ENCODE measurements at regions not wholly inside any gene's neighbourhood (a gene's known extent, or its start where the extent isn't known, plus 50 kb on each side); places are given as distances from the start of the nearest gene placed in this dataset.
A peak's percentile ranks its signal among the peaks of the same experiment; 100 is the strongest.

- Histone ChIP-seq H3K27ac (no peak overlapping the region), H3K27me3 (no peaks in the 10 kb centered on the region), H3K4me3 (no peak overlapping the region), H3K36me3 (no peaks in the 10 kb centered on the region), H3K9me3 (no peaks in the 10 kb centered on the region), H3K4me1 (peaks cover 0 to 7% (median 0%) of the 10 kb centered on the region in 4 donors)
- 52 to 76% methylated on average over 2 of the region's 2 CpGs for WGBS, 2 donors
- no peak for DNase-seq
- no peak for ATAC-seq (ENCODE audit: low FRiP score in 2 of 2)
- TF ChIP-seq EP300 (IDR thresholded peaks at IDR 0.05) (peak in 1 of 4 donors; percentile 3), POLR2A (IDR thresholded peaks at IDR 0.05) (no peak), POLR2AphosphoS5 (IDR thresholded peaks at IDR 0.05) (no peak)
- TF ChIP-seq, protein P1, sequence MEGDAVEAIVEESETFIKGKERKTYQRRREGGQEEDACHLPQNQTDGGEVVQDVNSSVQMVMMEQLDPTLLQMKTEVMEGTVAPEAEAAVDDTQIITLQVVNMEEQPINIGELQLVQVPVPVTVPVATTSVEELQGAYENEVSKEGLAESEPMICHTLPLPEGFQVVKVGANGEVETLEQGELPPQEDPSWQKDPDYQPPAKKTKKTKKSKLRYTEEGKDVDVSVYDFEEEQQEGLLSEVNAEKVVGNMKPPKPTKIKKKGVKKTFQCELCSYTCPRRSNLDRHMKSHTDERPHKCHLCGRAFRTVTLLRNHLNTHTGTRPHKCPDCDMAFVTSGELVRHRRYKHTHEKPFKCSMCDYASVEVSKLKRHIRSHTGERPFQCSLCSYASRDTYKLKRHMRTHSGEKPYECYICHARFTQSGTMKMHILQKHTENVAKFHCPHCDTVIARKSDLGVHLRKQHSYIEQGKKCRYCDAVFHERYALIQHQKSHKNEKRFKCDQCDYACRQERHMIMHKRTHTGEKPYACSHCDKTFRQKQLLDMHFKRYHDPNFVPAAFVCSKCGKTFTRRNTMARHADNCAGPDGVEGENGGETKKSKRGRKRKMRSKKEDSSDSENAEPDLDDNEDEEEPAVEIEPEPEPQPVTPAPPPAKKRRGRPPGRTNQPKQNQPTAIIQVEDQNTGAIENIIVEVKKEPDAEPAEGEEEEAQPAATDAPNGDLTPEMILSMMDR (IDR thresholded peaks at IDR 0.05) = no peak
Observed at GRCh38 chr2:217641960-217642359, 360.8 kb downstream of the TNS1 start.

DNA sequence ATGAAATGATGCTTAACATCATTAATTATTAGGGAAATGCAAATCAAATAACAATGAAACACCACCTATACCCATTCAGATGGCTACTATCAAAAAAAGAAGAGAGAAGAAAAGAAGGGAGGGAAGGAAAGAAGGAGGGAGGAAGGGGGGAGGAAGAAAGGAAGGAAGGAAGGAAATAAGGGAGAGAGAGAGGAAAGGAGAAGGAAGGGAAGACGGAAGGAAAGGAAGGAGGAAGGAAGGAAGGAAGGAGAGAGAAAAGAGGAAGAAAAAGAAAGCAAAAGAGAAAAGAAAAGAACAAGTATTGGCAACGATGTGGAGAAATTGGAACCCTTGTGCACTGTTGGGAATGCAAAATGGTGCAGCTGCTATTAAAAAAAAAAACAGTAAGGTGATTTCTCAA is 363.3 kb downstream of the TNS1 start:
- no peaks in the 10 kb centered on the region for H3K36me3 ChIP-seq
- H3K27ac ChIP-seq = no peak overlapping the region
- no peaks in the 10 kb centered on the region for H3K27me3 ChIP-seq
- 60 to 73% methylated on average over 2 of the region's 2 CpGs for WGBS, 2 donors
- no peaks in the 10 kb centered on the region for H3K9me3 ChIP-seq
- no peak overlapping the region for H3K4me3 ChIP-seq
- TF ChIP-seq, protein P1 (IDR thresholded peaks at IDR 0.05) = no peak
- TF ChIP-seq POLR2A (IDR thresholded peaks at IDR 0.05) (no peak), POLR2AphosphoS5 (IDR thresholded peaks at IDR 0.05) (no peak), EP300 (IDR thresholded peaks at IDR 0.05) (no peak)
- peaks cover 0 to 7% (median 0%) of the 10 kb centered on the region in 4 donors for H3K4me1 ChIP-seq
- DNase-seq = no peak
- ATAC-seq (ENCODE audit: low FRiP score in 2 of 2) = no peak

DNA sequence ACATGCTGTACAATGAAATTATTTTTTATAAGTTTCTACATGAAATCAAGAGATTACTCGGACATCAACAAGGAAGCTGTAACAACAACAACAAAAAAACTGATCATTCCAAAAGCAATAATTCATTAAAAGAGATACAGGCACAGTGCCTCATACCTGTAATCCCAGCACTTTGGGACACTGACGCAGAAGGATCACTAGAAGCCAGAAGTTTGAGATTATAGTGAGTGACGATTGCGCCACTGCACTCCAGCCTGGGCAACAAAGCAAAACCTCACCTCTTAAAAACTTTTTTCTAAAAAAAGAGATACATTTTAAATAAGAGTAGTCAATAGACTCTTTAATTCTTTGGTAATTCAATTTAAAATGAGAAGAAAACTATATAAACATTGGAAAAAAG is 364.3 kb downstream of the TNS1 start:
- Histone ChIP-seq H3K4me3 (no peak overlapping the region), H3K27me3 (no peaks in the 10 kb centered on the region), H3K9me3 (no peaks in the 10 kb centered on the region), H3K27ac (no peak overlapping the region), H3K36me3 (no peaks in the 10 kb centered on the region), H3K4me1 (peaks cover 0 to 7% (median 3%) of the 10 kb centered on the region in 4 donors)
- 78 to 88% methylated on average over 4 of the region's 4 CpGs for WGBS, 2 donors
- ATAC-seq (ENCODE audit: low FRiP score in 2 of 2) (no peak), DNase-seq (no peak)
- TF ChIP-seq POLR2A (IDR thresholded peaks at IDR 0.05) = no peak
- TF ChIP-seq EP300 (IDR thresholded peaks at IDR 0.05) = no peak
- TF ChIP-seq, protein P1 (IDR thresholded peaks at IDR 0.05) = no peak
- no peak for TF ChIP-seq POLR2AphosphoS5 (IDR thresholded peaks at IDR 0.05)

DNA sequence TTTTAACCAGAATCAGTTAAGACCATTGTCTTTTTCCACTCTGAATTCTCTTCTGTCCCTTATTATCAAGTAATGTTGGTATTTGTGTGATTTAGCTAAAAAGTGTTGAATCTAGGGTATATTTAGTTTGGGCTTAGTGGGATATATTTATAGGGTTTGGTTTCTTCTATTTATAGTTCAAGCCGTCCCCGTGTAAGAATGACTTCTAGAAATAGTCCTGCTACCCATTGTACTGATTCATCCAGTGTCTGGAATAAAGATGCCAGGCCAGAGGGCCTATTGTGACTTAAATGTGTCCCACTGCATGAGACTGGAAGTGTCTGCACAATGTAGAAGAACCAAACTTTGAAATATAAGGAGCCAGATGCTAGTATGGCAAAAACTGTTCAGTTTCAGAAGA is 364.8 kb downstream of the TNS1 start:
- Histone ChIP-seq H3K27ac (no peak overlapping the region), H3K27me3 (no peaks in the 10 kb centered on the region), H3K4me3 (no peak overlapping the region), H3K36me3 (no peaks in the 10 kb centered on the region), H3K4me1 (peaks cover 0 to 7% (median 3%) of the 10 kb centered on the region in 4 donors), H3K9me3 (no peaks in the 10 kb centered on the region)
- ATAC-seq (ENCODE audit: low FRiP score in 2 of 2) = no peak
- no peak for DNase-seq
- WGBS, 2 donors = 84 to 88% methylated on average over 2 of the region's 2 CpGs
- TF ChIP-seq, protein P1 (IDR thresholded peaks at IDR 0.05) = no peak
- no peak for TF ChIP-seq POLR2A (IDR thresholded peaks at IDR 0.05)
- TF ChIP-seq EP300 (IDR thresholded peaks at IDR 0.05) = no peak
- no peak for TF ChIP-seq POLR2AphosphoS5 (IDR thresholded peaks at IDR 0.05)

GRCh38 chr2:217636991-217637561 is 365.7 kb downstream of the TNS1 start:
- 86 to 87% methylated on average over 6 to 9 of the region's 9 CpGs for WGBS, 2 donors
- DNase-seq (no peak), ATAC-seq (ENCODE audit: low FRiP score in 2 of 2) (no peak)

More at GRCh38 chr2:217636991-217637561, 365.7 kb downstream of the TNS1 start:
- no peaks in the 10 kb centered on the region for H3K9me3 ChIP-seq
- TF ChIP-seq POLR2AphosphoS5 (IDR thresholded peaks at IDR 0.05) (no peak), POLR2A (IDR thresholded peaks at IDR 0.05) (no peak), EP300 (IDR thresholded peaks at IDR 0.05) (no peak)
- TF ChIP-seq, protein P1 (IDR thresholded peaks at IDR 0.05) = no peak
- H3K4me3 ChIP-seq = no peak overlapping the region
- H3K36me3 ChIP-seq = no peaks in the 10 kb centered on the region
- peaks cover 0 to 6% (median 2%) of the 10 kb centered on the region in 4 donors for H3K4me1 ChIP-seq
- no peaks in the 10 kb centered on the region for H3K27me3 ChIP-seq
- H3K27ac ChIP-seq = no peak overlapping the region
